PC-9 (cell line): ENCODE measurements at regions not wholly inside any gene's neighbourhood (a gene's known extent, or its start where the extent isn't known, plus 50 kb on each side); places are given as distances from the start of the nearest gene placed in this dataset.

Experiments
- BruUV-seq: library from RNA; stranded (reverse); fragments of 400-500 nt; replicated peaks from 2 replicates; lab custom pipeline; 2021; lab: Mats Ljungman, UMichigan
- CTCF ChIA-PET: fragments of 300-600 bp; sonication (Branson Sonifier 250); formaldehyde crosslinking; loops from one replicate; lab custom pipeline; 2022; ENCODE audit warnings: antibody characterized with exemption; lab: Charles Lee
- POLR2A ChIA-PET: fragments of 300-600 bp; sonication (Branson Sonifier 250); formaldehyde crosslinking; loops from one replicate; lab custom pipeline; 2022; ENCODE audit warnings: antibody characterized with exemption; ENCODE audit not compliant: unreplicated experiment; lab: Charles Lee
- DNase-seq, 2 experiments: peaks; one replicate each; pipeline versions ENCODE4 v3.0.0 to v3.0.0-alpha.2; 2015 to 2022; ENCODE audit warnings: mixed read lengths in 1 of 2
- H2AFZ ChIP-seq: fragments of 200-600 bp; sonication (generic); 2 replicates; pipeline ENCODE4 v1.8.1; 2017; ENCODE audit warnings: antibody characterized with exemption
- H3F3A ChIP-seq: fragments of 200-600 bp; sonication (generic); 2 replicates; pipeline ENCODE4 v1.8.1; 2017; ENCODE audit warnings: antibody characterized with exemption, mild to moderate bottlenecking, low read depth; ENCODE audit not compliant: insufficient read depth
- H3K27ac ChIP-seq: fragments of 200-600 bp; sonication (generic); 2 replicates; pipeline ENCODE4 v1.6.1; 2016; ENCODE audit warnings: mixed run types
- H3K27me3 ChIP-seq: fragments of 200-600 bp; sonication (generic); 2 replicates; pipeline ENCODE4 v1.6.1; 2016; ENCODE audit warnings: low read depth, mixed run types; ENCODE audit not compliant: insufficient read depth
- H3K36me3 ChIP-seq: fragments of 200-600 bp; sonication (generic); 2 replicates; pipeline ENCODE4 v1.6.1; 2016; ENCODE audit warnings: low read depth, mixed run types
- H3K4me1 ChIP-seq: fragments of 200-600 bp; sonication (generic); replicated peaks from 2 replicates; pipeline ENCODE4 v1.6.1; 2016; ENCODE audit warnings: mixed run types; ENCODE audit not compliant: insufficient read depth
- H3K4me2 ChIP-seq: fragments of 200-600 bp; sonication (generic); 2 replicates; pipeline ENCODE4 v1.6.1; 2017; ENCODE audit warnings: mixed run types
- H3K4me3 ChIP-seq: fragments of 200-600 bp; sonication (generic); 2 replicates; pipeline ENCODE4 v1.6.1; 2016; ENCODE audit warnings: mixed run types
- H3K79me2 ChIP-seq: fragments of 200-600 bp; sonication (generic); 2 replicates; pipeline ENCODE4 v1.6.1; 2017; ENCODE audit warnings: low read depth, mixed run types
- H3K9me2 ChIP-seq: fragments of 200-600 bp; sonication (generic); 2 replicates; pipeline ENCODE4 v1.8.1; 2017; ENCODE audit warnings: mild to moderate bottlenecking; ENCODE audit not compliant: insufficient read depth
- H3K9me3 ChIP-seq: fragments of 200-600 bp; sonication (generic); 2 replicates; pipeline ENCODE4 v1.8.1; 2016; ENCODE audit warnings: low read depth; ENCODE audit not compliant: insufficient read depth
- H4K20me1 ChIP-seq: fragments of 200-600 bp; sonication (generic); 2 replicates; pipeline ENCODE4 v1.8.1; 2017; ENCODE audit not compliant: insufficient read depth
- EZH2 ChIP-seq: fragments of 200-600 bp; sonication (generic); IDR thresholded peaks from 2 replicates; pipeline ENCODE4 v1.8.0; 2017; ENCODE audit warnings: antibody characterized with exemption, low read depth
- intact Hi-C: fragments of 100-400 bp; cut with micrococcal nuclease; formaldehyde crosslinking; loops from one replicate; pipeline ENCODE4 v1.10.0; 2022; ENCODE audit not compliant: unreplicated experiment
- TF ChIP-seq, protein P1 (sequence below): fragments of 200-600 bp; sonication (generic); conservative IDR thresholded peaks from 2 replicates; pipeline ENCODE4 v1.6.1; 2017; ENCODE audit warnings: mixed run types, antibody characterized with exemption, mild to moderate bottlenecking, moderate library complexity

DNA sequence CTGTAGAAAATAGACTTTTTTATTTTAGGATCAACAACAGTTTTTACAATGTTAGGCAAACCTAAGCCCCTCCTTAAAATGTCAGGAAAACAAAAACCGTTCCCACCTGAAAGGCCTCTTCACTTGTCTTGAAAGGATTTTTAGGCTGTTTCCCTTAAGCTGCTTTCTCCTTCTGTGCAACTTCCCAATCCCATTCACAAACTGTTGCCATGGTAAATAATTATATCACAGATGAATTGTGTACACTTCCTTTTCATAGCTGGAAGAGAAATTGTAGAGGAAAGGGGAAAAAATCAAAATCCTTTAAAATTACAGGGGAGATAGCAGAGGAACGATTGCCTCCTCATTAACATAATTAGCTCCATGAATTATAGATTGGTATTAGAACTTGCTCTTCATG is 1488.0 kb upstream of the CELF4 start:
- no peaks in the 10 kb centered on the region for H3K36me3 ChIP-seq
- no peak overlapping the region for H3K27ac ChIP-seq
- DNase-seq: no peak
- H3K4me1 ChIP-seq: no peaks in the 10 kb centered on the region
- H3K79me2 ChIP-seq: no peaks in the 10 kb centered on the region
- H4K20me1 ChIP-seq: no peaks in the 10 kb centered on the region
- no peaks in the 10 kb centered on the region for H3K27me3 ChIP-seq
- TF ChIP-seq EZH2: no peak
- TF ChIP-seq, protein P1, sequence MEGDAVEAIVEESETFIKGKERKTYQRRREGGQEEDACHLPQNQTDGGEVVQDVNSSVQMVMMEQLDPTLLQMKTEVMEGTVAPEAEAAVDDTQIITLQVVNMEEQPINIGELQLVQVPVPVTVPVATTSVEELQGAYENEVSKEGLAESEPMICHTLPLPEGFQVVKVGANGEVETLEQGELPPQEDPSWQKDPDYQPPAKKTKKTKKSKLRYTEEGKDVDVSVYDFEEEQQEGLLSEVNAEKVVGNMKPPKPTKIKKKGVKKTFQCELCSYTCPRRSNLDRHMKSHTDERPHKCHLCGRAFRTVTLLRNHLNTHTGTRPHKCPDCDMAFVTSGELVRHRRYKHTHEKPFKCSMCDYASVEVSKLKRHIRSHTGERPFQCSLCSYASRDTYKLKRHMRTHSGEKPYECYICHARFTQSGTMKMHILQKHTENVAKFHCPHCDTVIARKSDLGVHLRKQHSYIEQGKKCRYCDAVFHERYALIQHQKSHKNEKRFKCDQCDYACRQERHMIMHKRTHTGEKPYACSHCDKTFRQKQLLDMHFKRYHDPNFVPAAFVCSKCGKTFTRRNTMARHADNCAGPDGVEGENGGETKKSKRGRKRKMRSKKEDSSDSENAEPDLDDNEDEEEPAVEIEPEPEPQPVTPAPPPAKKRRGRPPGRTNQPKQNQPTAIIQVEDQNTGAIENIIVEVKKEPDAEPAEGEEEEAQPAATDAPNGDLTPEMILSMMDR: no peak
- H3K4me2 ChIP-seq: no peak overlapping the region
- no peaks in the 10 kb centered on the region for H3K9me3 ChIP-seq
- CTCF ChIA-PET: no interaction called here
- no TSS peak for BruUV-seq
- intact Hi-C loops: no loop called here
- H2AFZ ChIP-seq: no peak overlapping the region
- H3K9me2 ChIP-seq: no peaks in the 10 kb centered on the region
- POLR2A ChIA-PET: no interaction called here
- no peak overlapping the region for H3K4me3 ChIP-seq
- no peaks in the 10 kb centered on the region for H3F3A ChIP-seq

DNA sequence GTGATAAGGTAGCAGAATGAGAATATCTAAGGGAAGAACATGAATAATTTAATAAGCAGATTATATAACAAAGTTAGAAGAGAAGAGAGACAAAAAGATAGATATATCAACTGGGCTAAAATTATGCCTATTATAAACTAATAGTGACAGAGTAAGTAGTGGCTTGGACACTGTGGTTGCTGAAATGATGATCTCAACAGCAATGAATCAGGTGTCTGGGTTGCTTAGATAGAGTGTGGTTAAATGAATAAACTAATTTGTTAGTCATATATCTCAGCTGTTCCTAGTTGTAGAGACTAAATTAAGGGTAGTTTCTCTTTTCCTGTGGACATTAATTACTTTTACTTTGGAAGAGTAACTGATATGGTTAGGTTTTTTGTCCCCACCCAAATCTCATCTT is 1485.4 kb upstream of the CELF4 start:
- Histone ChIP-seq H3K4me2 (no peak overlapping the region), H3F3A (no peaks in the 10 kb centered on the region), H3K4me1 (no peaks in the 10 kb centered on the region), H3K27ac (no peak overlapping the region), H3K9me3 (no peaks in the 10 kb centered on the region), H3K9me2 (no peaks in the 10 kb centered on the region), H3K36me3 (no peaks in the 10 kb centered on the region), H3K79me2 (no peaks in the 10 kb centered on the region), H3K27me3 (no peaks in the 10 kb centered on the region), H4K20me1 (no peaks in the 10 kb centered on the region), H2AFZ (no peak overlapping the region), H3K4me3 (no peak overlapping the region)
- TF ChIP-seq EZH2: no peak
- TF ChIP-seq, protein P1: no peak
- POLR2A ChIA-PET: no interaction called here
- DNase-seq: no peak
- BruUV-seq: no TSS peak
- intact Hi-C loops: no loop called here
- CTCF ChIA-PET: no interaction called here

DNA sequence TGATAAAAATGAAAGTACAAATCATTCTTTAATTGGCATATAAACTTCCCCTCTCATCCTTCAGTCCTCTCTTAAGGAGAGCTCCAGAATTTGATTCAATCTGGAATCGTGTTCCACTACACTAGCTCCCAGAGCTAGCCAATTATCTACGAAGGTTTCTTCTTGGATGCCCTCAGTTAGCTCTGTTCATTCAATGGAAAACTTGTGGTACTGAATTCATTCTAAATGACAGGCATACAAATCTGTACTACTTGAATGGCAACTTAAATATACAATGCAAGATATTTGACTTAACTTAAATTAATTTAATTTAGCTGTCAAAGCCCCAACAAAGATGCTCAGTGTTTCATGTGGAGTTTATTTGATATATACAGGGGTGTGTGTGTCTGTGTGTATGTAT is 1474.2 kb upstream of the CELF4 start:
- Histone ChIP-seq H3K9me2 (no peaks in the 10 kb centered on the region), H3K27me3 (no peaks in the 10 kb centered on the region), H3K36me3 (no peaks in the 10 kb centered on the region), H3K4me3 (no peak overlapping the region), H3K79me2 (no peaks in the 10 kb centered on the region), H3K4me2 (no peak overlapping the region), H3K9me3 (no peaks in the 10 kb centered on the region), H3F3A (no peaks in the 10 kb centered on the region), H3K27ac (no peak overlapping the region), H4K20me1 (no peaks in the 10 kb centered on the region), H3K4me1 (no peaks in the 10 kb centered on the region), H2AFZ (no peak overlapping the region)
- no peak for TF ChIP-seq EZH2
- TF ChIP-seq, protein P1: no peak
- no TSS peak for BruUV-seq
- DNase-seq: no peak
- POLR2A ChIA-PET: no interaction called here
- CTCF ChIA-PET: no interaction called here
- intact Hi-C loops: no loop called here
